HG02623 (cell line): ENCODE measurements at regions not wholly inside any gene's neighbourhood (a gene's known extent, or its start where the extent isn't known, plus 50 kb on each side); places are given as distances from the start of the nearest gene placed in this dataset.
A peak's percentile ranks its signal among the peaks of the same experiment; 100 is the strongest.
"Not testable (repeated sequence)": the region's sequence is repeated elsewhere in the genome, so short reads cannot be mapped to it uniquely, and the experiment has no call there.

Experiments
- ATAC-seq: cut with Tn5 transposase; IDR thresholded peaks from one replicate; pipeline ENCODE4 v1.9.1; 2021; ENCODE audit warnings: moderate library complexity; ENCODE audit not compliant: unreplicated experiment

DNA sequence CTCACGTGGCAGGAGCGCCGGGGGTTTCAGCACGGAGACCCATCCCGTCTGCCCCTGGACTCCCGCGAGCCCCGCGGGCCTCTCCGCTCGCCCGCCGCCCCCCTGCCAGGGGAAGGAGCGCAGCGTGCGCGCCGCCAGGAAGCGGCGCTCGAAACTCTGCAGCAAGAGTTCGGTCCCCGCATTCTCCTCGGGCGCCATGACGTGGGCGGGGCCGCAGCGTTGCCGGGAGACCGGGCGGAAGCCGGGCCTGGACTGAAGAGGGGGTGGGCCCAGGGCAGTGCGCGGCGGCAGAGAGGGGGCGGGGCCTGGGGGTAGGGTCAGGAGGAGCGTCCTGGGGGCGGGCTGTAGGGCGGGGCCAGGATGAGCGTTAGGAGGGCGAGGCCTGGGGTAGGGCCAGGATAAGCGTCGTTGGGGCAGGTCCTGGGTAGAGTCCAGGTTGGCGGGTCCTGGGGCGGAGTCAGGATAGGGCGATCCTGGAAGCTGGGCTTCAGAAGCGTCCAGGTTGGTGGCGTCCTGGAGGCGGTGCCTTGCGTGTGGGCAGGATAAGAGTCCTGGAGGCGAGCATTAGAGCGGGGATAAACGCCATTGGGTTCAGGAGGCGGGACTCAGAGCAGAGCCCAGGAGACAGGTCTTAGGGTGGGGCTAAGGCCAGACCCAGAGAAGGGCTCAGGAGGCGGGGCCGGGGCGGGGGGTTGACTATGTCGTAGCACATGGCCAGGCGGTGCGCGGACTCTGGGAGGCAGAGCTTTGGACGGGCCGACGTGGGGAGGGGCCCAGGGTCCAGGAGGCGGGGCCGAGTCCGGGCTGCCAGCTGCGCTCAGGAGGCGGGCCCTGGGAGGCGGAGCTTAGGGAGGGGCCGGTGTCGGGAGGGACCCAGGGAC is 229.0 kb upstream of the FRG2C start:
- peak; percentile 96 for ATAC-seq

DNA sequence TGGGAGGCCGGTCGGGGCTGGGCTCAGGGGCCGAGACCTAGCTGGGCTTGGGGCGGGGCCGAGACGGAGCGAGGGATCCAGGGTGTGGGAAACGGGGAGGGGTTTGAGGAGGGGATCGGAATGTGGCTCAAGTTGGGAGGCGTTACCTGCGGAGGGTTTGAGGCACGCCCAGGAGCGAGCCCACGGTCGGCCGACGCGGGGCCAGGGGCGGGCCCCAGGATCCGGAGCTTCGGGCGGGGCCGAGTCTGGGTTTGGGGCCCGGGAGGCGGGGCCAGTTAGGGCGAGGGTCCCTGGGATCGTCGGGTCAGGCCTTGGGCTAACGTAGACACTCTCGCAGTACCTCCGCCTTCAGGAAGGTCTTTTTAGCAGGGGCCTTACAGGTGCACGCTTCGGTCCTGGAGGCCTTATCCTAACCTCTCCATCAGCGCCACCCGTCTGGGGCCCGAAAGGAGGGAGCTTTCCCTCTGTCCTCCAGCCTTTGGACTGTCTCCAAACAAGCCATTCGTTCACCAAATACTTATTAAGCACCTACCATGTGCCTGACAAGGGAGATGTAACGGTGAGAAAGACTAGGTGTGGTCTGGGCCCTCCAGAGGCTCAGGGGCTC is 228.2 kb upstream of the FRG2C start:
- not testable (repeated sequence) for ATAC-seq

DNA sequence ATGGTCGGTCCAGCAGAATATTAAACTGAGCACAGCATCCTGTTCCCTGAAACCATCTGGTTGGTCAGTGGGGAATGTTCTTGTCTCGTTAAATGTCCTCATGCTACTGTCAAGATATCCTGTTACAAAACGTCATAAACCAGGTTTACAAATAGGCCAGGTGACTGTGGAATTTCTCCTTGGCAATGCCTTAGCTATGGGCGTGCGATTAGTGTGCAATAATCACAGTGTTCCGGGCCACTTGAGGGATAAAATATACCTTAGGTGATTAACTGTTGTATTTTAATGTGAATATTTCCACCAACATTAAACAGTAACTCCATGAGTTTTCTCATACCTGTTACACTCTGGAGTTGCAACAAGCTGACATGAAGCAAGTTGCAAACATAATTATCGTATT is 223.1 kb upstream of the FRG2C start:
- ATAC-seq, result not testable (repeated sequence)

DNA sequence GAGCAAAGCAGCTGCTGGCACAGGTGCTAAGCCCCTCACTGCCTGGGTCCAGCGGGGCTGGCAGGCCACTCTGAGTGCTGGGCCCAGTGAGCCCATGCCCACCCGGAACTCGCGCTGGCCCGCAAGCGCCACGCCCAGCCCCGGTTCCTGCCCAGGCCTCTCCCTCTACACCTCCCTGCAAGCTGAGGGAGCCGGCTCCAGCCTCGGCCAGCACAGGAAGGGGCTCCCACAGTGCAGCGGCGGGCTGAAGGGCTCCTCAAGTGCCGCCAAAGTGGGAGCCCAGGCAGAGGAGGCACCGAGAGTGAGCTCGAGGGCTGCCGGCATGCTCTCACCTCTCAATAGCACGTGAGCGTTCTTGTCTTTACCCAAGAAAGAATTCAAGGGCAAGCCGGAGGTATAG is 219.5 kb upstream of the FRG2C start:
- not testable (repeated sequence) for ATAC-seq

DNA sequence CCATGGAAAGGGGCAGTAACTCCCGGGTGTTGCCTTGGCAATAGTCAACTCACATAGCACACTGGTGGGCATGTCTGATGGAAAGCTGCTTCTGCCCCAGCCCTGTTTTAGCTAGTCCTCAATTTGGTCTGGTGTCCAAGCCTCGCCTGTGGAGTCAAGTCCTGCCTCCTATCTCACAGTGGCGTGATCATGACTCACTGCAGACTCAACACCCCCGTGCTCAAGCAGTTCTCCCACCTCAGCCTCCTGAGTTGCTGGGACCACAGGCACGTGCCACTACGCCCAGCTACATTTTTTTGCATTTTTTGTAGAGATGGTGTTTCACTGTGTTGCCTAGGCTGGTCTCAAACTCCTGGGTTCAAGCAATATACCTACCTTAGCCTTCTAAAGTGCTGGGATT is 218.9 kb upstream of the FRG2C start:
- ATAC-seq, result not testable (repeated sequence)

DNA sequence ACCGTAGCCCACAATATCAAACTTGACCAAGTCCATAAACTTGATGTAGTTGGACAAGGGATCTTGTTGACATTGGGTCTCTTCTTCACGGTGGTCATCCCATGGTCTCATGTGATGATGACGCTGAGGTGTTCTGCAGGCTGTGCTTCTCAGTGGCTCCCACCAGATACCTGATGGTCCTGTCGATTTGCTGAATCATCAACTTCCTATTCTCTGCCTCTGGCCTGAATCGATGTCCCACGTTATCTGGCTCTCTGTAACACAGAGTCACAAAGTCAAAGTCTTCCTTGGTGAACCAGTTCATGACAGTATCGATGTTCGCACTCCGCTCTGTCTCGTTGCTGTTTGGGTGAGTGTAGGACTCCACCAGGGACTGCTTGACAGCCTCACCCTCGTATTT is 217.2 kb upstream of the FRG2C start:
- ATAC-seq, result not testable (repeated sequence)

DNA sequence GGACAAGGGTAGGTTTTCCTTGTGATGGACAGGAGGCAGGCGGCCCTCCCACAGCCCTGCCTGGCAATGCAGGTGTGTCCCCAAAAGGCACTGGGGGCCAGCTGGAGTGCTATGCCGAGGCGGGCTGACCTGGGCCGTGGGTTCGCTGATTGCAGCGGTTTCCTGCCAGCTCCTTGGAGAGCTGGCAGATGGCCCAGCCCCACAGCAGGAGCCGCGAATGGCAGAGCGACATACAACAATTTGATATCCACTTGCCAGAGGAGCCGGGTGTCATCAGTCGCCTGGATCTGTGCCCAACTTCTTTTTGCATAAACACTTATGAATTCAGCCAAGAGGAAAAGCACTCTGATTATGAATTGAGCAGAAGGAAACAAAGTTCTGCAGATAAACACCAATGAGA is 210.8 kb upstream of the FRG2C start:
- not testable (repeated sequence) for ATAC-seq

DNA sequence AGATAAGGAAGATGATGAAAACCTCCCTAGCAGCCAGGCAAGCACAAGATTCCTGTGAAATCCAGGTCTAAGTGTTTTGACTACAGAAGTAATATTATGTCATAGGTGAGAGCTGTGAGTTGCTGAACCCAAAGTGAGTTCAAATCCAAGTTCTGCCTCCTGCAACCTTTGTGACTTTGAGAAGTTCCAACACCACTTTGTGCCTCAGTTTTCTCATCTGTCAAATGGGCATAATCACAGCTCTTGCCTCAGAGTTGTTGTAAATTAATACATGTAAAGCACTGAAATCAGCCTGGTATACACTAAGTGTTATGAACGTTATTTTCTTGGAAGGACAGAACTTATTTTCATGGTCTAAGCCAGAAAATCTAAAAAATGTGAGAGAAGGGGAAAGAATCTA is 210.3 kb upstream of the FRG2C start:
- ATAC-seq, result not testable (repeated sequence)

DNA sequence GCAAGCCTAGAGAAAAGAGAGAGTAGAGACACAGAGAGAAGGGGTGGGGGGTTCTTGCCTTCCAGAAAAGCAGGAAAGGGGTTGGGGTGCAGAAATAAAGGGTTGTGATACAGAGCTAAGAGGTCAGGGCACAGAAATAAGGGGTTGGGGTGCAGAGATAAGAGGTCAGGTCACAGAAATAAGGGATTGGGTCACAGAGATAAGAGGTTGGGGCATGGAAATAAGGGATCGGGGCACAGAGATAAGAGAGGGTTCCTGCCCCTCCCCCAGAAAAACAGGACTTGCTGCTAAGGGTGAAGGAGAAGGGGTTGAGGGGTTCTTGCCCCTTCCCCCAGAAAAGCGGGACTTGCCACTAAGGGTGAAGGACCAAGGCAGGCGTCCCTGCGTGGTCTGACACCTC is 189.6 kb upstream of the FRG2C start:
- ATAC-seq, result not testable (repeated sequence)

DNA sequence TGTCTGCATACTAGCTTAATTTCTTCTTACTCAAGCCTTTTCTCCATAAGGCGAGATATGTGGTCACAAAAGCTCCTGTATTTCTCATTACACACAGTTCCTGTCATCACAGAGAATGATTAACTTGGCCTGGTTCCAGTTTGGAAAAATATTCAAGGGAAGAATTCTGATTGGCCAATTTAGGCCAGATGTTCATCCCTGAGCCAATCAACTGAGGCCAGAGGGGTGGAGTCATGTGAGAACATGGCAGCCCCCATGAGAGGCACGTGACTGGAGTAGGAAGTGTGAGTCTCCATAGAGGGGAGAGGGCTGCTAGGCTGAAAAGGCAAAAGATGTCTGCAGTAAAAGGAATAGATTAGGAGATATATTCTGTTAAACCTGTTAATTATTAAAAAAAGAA is 167.5 kb upstream of the FRG2C start:
- not testable (repeated sequence) for ATAC-seq

DNA sequence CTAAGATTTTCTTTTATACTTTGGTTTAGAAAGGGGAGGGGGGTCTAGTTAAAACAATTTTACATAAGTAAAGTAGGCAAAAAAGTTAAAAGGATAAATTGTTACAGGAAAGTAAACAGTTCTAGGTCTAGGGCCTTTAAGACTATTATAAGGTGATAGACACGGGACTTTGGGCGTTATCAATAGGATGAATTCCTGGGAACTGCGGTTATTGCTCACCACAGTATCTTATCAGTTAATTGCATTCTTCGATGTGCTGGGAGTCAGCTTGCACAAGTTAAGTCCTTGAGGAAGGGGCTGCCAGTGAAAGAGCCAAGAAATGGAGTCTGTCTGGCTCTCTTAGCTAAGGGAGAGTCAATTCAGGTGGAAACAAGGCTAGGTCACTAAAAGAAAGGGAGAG is 163.8 kb upstream of the FRG2C start:
- not testable (repeated sequence) for ATAC-seq

DNA sequence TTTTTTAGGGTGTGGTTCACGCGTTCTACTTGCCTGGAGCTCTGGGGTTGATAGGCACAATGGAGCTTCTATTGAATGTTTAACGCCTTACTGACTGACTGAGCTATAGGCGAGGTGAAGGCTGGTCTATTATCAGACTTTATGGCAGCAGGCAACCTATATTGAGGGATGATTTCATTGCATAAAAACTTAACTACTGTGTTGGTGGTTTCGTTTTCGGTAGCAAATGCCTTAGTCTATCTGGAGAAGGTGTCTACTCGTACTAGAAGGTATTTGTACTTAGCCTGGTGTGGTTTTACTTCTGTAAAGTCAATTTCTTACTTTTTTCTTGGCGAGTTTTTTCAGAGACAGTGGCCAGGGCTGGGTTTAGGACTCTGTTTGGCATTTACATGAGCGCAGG is 162.0 kb upstream of the FRG2C start:
- not testable (repeated sequence) for ATAC-seq

DNA sequence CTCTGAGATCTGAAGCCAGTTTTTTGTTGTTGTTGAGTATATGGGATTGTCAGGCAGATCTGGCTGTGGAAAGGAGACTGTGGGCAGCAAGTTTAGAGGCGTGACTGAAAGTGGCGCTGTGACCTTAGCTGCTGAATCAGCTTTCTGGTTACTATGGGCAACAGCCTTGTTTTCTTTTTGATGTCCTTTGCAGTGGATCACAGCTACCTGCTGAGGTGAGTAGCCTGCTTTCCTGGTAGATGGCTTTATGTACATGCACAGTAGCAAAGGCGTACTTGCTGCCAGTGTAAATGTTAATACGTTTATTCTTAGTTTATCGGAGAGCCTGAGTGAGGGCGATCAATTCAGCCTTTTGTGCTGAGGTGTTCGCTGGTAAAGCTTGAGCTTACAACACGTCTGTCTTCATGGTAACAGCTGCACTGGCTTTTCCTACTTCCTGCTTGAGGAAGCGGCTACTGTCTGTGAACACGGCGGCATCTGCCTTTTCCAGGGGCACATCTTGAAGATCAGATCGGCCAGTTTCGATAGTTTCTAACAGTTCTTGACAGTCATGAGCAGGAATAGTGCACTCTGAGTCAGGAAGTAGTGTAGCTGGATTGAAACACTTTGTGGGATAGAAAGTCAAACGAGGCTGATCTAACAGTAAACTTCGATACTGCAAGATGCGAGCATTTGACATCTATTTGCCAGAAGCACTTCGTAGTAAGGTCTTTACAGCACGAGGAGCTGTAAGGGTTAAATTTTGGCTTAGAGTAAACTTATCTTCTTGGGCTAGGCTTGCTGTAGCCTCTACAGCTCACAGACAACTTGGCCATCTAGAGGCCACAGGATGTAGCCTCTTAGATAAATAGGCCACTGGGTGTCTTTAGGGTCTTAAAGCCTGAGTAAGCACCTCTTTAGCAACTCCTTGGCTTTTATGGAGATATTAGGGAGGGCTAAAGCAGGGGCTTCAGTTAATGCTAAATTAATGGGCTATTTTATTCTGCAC is 161.1 kb upstream of the FRG2C start:
- not testable (repeated sequence) for ATAC-seq

DNA sequence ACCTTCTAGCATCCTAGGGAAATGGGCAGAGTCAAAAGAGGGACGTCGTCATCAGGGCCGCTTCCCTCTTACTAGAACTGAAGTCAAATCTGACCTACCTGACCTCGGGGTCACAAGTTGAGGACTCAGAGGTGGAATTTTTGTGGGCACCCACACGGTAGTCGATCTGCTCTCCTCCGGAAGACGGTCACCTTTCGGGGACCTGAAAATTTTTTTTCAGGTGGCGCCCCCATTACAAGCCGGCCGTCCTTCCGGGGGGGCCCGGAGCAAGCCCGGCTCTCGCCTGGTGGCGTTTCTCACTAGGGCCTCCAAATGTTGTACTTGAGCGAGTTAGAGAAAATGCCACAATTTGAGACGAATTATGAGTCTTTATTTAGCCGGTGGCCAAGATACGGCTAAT is 157.5 kb upstream of the FRG2C start:
- ATAC-seq, result no peak

DNA sequence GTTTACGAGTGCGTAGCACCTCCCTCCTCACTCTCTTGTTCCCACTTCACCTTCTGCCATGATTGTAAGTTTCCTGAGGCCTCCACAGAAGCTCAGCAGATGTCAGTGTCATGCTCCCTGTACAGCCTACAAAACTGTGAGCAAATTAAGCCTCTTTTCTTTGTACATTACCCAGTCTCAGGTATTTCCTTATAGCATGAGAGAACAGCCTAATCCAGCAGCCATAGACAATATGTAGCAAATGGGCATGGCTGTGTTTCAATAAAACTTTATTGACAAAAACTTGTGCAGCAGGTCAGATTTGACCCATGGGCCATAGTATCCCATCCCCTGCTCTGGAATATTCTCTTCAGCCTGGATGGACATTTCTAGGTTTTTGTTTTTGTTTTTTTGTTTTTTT is 156.2 kb upstream of the FRG2C start:
- not testable (repeated sequence) for ATAC-seq

DNA sequence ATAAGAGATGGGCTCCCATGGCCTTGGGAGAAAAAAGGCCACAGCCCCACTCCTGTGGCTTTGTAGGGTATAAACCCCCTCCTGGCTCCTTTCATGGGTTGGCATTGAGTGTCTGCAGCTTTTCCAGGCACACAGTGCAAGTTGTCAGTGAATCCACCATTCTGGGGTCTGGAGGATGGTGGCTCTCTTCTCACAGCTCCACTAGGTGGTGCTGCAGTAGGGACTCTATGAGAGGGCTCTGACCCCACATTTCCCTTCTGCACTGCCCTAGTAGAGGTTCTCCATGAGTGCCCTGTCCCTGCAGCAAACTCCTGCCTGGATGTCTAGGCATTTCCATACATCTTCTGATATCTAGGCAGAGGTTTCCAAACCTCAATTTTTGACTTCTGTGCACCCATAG is 136.5 kb upstream of the FRG2C start:
- not testable (repeated sequence) for ATAC-seq

DNA sequence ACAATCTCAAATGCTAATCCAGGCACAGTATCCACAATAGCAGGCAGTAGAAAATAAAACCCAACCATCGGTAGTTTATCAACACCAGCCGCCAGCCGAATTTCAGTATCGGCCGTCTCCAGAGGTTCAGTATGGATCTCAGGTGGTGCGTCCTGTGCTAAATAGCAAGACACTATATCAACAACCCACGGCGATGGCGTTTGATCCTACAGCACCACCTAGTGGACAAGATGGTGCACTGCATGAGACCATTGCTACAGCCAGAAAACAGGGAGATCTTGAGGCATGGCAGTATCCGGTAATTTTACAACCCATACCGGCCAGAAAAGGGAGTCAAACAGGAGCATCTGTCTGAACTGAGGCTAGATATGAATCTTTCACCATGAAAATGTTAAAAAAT is 112.0 kb upstream of the FRG2C start:
- not testable (repeated sequence) for ATAC-seq

DNA sequence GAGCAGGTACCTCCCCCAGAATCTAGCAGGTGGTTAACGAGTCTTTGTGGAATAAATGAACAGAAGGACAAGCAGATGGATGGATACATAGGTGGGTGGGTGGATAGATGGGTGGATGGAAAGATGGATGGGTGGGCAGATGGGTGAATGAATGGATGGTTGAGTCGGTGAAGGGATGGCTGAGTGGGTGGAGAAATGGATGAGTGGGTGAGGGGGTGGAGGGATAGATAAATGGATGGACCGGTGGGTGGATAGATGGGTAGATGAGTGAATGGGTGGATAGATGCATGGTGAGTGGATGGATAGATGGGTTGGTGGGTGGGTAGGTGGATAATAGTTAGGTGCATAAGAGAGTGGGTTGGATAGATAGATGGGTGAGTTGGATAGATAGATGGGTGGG is 99.7 kb upstream of the FRG2C start:
- ATAC-seq, result not testable (repeated sequence)

DNA sequence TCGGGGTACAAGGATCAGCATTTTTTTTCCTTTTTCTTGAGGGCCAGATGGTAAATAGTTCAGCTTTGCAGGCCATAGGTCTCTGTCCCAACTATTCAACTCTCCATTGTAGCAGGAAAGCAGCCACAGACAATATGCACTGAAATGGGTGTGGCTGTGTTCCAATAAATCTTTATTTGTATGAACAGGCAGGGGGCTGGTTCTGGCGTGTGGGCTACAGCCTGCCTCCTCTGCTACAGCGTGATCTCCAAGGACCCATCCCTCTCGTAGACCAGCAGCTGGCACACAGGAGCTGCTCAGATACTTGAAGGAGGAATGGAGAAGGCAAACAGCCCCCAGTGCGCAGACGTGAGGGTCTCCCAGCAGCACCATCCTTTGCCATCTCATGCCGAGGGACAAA is 91.8 kb upstream of the FRG2C start:
- ATAC-seq, result not testable (repeated sequence)

DNA sequence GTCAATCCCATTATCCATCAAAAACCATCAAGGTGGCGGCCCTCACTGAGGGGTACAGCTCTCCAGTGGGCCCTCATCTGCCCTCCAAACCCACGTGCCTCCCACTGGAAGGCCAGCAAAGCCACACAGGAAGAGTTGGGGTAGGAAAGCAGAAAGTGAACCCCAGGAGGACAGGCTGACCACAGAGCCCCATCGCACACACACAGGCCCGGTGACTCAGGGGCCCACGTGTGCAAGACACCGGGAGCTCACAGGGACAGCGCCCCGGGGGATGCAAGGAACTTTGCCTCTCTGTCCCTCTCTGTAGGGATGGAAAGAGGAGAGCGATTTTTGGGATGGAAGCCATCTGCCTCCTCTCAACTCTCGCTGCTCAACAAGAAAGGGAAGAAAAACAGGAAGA is 85.0 kb upstream of the FRG2C start:
- ATAC-seq, result not testable (repeated sequence)

DNA sequence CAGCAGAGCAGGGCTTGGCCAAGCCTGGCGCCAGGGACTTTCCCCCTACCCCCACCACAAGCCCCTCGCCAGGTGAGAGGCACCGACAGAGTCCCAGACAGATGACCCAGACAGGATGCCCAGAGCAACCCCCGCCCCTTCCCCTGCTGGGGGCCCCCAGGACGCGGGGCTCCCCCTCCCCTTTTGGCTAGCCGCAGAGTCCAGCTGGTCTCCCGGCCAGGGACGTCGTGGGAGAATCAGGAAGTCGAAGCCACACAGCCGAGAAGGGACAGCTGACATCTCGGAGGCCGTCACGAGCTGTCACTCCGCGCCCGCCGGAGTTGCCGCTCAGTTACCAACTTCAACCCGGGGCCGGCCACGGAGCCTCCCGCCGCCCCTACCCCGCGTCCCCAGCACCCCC is 84.6 kb upstream of the FRG2C start:
- not testable (repeated sequence) for ATAC-seq
